Trophoblast cell (in vitro differentiated cells and primary cell): ENCODE measurements at regions not wholly inside any gene's neighbourhood (a gene's known extent, or its start where the extent isn't known, plus 50 kb on each side); places are given as distances from the start of the nearest gene placed in this dataset.

Experiments used
- DNase-seq, 2 donors: peaks; one replicate each; pipeline ENCODE4 v3.0.0-alpha.2; 2016
- H2AFZ ChIP-seq: 2 replicates; pipeline ENCODE4 v1.6.1; 2013; ENCODE audit warnings: low read length, moderate library complexity, mild to moderate bottlenecking; ENCODE audit not compliant: insufficient read depth, poor library complexity
- H2AK5ac ChIP-seq: 2 replicates; pipeline ENCODE4 v1.6.1; 2013; ENCODE audit warnings: mild to moderate bottlenecking, low read length
- H2BK120ac ChIP-seq: 2 replicates; pipeline ENCODE4 v1.6.1; 2013; ENCODE audit warnings: low read length, mild to moderate bottlenecking, moderate library complexity; ENCODE audit not compliant: insufficient read depth, poor library complexity
- H2BK12ac ChIP-seq: 2 replicates; pipeline ENCODE4 v1.6.1; 2013; ENCODE audit warnings: mild to moderate bottlenecking, low read length, moderate library complexity
- H2BK5ac ChIP-seq: 2 replicates; pipeline ENCODE4 v1.6.1; 2013; ENCODE audit warnings: low read length, low read depth, moderate library complexity, mild to moderate bottlenecking; ENCODE audit not compliant: poor library complexity
- H3K14ac ChIP-seq: 2 replicates; pipeline ENCODE4 v1.6.1; 2013; ENCODE audit warnings: mild to moderate bottlenecking, low read length
- H3K18ac ChIP-seq: 2 replicates; pipeline ENCODE4 v1.6.1; 2013; ENCODE audit warnings: mild to moderate bottlenecking, low read length
- H3K23ac ChIP-seq: 2 replicates; pipeline ENCODE4 v1.6.1; 2013; ENCODE audit warnings: low read length
- H3K27ac ChIP-seq: 2 replicates; pipeline ENCODE4 v1.5.1; 2013; ENCODE audit warnings: low read depth, mild to moderate bottlenecking, inconsistent platforms, low read length, moderate library complexity
- H3K27me3 ChIP-seq: 2 replicates; pipeline ENCODE4 v1.6.1; 2013; ENCODE audit warnings: inconsistent platforms, mild to moderate bottlenecking, low read length, moderate library complexity; ENCODE audit not compliant: insufficient read depth
- H3K36me3 ChIP-seq, 2 experiments: 1 replicate in 1 of 2; 2 replicates in 1 of 2; pipeline ENCODE4 v1.6.1; 2013; ENCODE audit warnings: low read length in 2 of 2, mild to moderate bottlenecking in 2 of 2, moderate library complexity in 1 of 2; ENCODE audit not compliant: insufficient read depth in 2 of 2, control insufficient read depth in 1 of 2
- H3K4ac ChIP-seq: 2 replicates; pipeline ENCODE4 v1.6.1; 2013; ENCODE audit warnings: low read depth, mild to moderate bottlenecking, low read length, moderate library complexity
- H3K4me1 ChIP-seq, 2 experiments: 1 replicate in 1 of 2; 2 replicates in 1 of 2; pipeline ENCODE4 v1.6.1; 2013; ENCODE audit warnings: low read length in 2 of 2, mild to moderate bottlenecking in 2 of 2, moderate library complexity in 1 of 2; ENCODE audit not compliant: insufficient read depth in 2 of 2, control insufficient read depth in 1 of 2
- H3K4me2 ChIP-seq: 2 replicates; pipeline ENCODE4 v1.6.1; 2013; ENCODE audit warnings: inconsistent platforms, mild to moderate bottlenecking, low read length, moderate library complexity
- H3K4me3 ChIP-seq: 2 replicates; pipeline ENCODE4 v1.5.1; 2013; ENCODE audit warnings: mild to moderate bottlenecking, low read depth, low read length, inconsistent platforms
- H3K79me1 ChIP-seq: one replicate; pipeline ENCODE4 v1.6.1; 2013; ENCODE audit warnings: low read length
- H3K79me2 ChIP-seq: 2 replicates; pipeline ENCODE4 v1.6.1; 2013; ENCODE audit warnings: low read length, mild to moderate bottlenecking; ENCODE audit not compliant: control insufficient read depth, insufficient read depth, poor library complexity
- H3K9ac ChIP-seq: 2 replicates; pipeline ENCODE4 v1.6.1; 2013; ENCODE audit warnings: mild to moderate bottlenecking, low read length
- H3K9me3 ChIP-seq: 2 replicates; pipeline ENCODE4 v1.6.1; 2013; ENCODE audit warnings: low read depth, mild to moderate bottlenecking, control low read depth, inconsistent platforms, low read length; ENCODE audit not compliant: insufficient read depth
- H4K12ac ChIP-seq: 2 replicates; pipeline ENCODE4 v1.6.1; 2013; ENCODE audit warnings: low read depth, mild to moderate bottlenecking, low read length, moderate library complexity
- H4K8ac ChIP-seq: 2 replicates; pipeline ENCODE4 v1.6.1; 2013; ENCODE audit warnings: low read depth, mild to moderate bottlenecking, low read length, moderate library complexity
- H4K91ac ChIP-seq: one replicate; pipeline ENCODE4 v1.6.1; 2013; ENCODE audit warnings: low read depth, mild to moderate bottlenecking, low read length, moderate library complexity
- WGBS: extraction: QIAGEN DNeasy Blood & Tissue Kit; methylation state at CpG from one replicate; pipeline ENCODE4 v1.1.7; 2013; ENCODE audit warnings: missing lambda C conversion rate; ENCODE audit not compliant: insufficient read length, insufficient coverage; ENCODE audit errors: extremely low coverage; 5-methylcytosine and 5-hydroxymethylcytosine counted together

DNA sequence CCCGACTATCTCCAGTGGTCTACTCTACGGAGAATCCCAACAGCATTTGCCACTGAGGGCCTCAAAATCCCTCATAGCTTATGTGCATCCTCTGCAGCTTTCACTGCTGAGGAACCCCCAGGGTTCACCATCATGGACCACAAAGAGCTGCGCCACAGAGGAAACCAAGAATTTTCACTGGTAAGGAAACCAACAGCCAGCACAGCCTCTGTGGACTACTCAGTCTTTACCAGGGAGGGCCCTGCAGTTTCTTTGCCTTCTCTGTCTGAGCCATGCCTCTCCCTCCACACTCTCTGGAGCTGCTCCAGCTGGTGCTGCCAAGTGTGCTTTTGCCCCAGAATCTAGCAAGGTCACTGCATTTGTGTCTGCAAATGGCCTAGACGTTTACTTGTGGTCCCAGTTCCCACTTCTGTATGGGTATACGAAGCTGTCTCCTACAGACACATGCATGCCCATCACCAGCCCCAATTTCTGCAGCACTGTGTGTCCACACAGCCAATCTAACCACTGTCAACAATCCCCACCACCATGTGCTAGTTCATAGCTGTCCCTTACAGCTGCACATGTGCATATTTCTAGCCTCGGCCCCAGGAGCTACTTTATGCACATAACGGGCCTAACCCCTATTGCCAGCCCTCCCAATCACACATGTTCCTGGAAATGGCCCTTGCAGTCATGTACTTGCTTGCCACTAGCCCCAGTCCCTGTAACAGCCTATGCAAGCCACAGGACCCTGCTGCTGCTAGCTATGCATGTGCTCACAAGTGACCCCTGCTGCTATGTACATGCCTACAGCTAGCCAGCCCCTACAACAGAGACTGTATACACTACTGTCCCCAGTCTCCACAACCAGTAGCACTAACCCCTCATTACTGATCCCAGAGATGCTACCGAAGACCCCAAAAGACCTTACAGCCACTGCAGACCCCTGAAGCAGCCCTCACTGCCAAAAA lies 1437.4 kb downstream of the CDH11 start:
- Histone ChIP-seq H3K4me1 (no peaks in the 10 kb centered on the region), H3K4me3 (no peak overlapping the region), H4K91ac (no peak overlapping the region), H3K27me3 (no peaks in the 10 kb centered on the region), H2BK12ac (no peak overlapping the region), H4K8ac (no peak overlapping the region), H3K9ac (no peak overlapping the region), H2BK120ac (no peak overlapping the region), H3K36me3 (no peaks in the 10 kb centered on the region), H3K23ac (no peak overlapping the region), H3K9me3 (no peaks in the 10 kb centered on the region), H2AFZ (no peak overlapping the region), H3K79me1 (no peaks in the 10 kb centered on the region), H3K4me2 (no peak overlapping the region), H4K12ac (no peak overlapping the region), H3K18ac (no peak overlapping the region), H2BK5ac (no peak overlapping the region), H3K14ac (no peak overlapping the region), H3K27ac (no peak overlapping the region), H2AK5ac (no peak overlapping the region), H3K79me2 (no peaks in the 10 kb centered on the region), H3K4ac (no peak overlapping the region)
- no peak for DNase-seq
- no CpG with 5 or more reads among the region's 8 CpGs for WGBS

DNA sequence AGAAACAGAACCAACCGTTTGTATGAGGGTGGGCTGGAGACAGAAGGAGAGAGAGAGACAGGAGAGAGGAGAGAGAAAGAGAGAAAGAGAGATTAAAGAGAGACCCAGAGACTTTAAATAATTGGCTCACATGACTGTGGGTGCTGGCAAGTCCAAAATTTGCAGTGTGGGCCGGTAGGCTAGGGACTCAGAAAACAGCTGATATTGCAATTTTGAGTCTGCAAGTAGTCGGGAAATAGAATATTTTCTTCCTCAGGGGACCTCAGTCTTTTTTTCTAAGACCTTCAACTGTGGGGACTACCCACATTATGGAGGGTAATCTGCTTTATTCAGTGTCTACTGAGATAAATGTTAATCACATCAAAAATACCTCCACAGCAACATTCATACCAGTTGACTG lies 1439.0 kb downstream of the CDH11 start:
- Histone ChIP-seq H3K18ac (no peak overlapping the region), H3K14ac (no peak overlapping the region), H3K9me3 (no peaks in the 10 kb centered on the region), H3K4me3 (no peak overlapping the region), H2BK12ac (no peak overlapping the region), H3K23ac (no peak overlapping the region), H3K27ac (no peak overlapping the region), H2AFZ (no peak overlapping the region), H3K79me1 (no peaks in the 10 kb centered on the region), H2BK120ac (no peak overlapping the region), H3K36me3 (no peaks in the 10 kb centered on the region), H4K91ac (no peak overlapping the region), H3K4me2 (no peak overlapping the region), H3K9ac (no peak overlapping the region), H2AK5ac (no peak overlapping the region), H4K12ac (no peak overlapping the region), H3K79me2 (no peaks in the 10 kb centered on the region), H2BK5ac (no peak overlapping the region), H3K4ac (no peak overlapping the region), H3K4me1 (no peaks in the 10 kb centered on the region), H4K8ac (no peak overlapping the region), H3K27me3 (no peaks in the 10 kb centered on the region)
- no CpG with 5 or more reads among the region's 3 CpGs for WGBS
- no peak for DNase-seq

DNA sequence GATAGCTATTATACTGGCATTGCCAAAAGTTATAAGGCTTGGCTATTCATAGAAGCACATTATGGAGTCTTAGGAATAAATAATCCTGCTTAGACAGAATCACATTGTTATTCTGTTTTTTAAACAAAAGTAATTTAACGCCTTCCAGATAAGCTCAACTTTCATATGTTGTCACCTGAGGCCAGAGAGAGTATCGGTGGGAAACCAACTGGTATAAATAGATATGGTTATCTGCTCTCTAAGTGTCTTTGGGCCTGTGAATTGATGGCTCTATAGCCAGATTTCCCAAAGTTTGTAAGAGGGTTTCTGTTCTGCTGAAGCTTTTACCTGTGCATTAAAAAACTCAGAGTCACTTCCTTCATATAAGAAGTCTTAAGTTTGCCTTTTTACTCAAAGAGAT lies 1449.4 kb downstream of the CDH11 start:
- Histone ChIP-seq H3K36me3 (no peaks in the 10 kb centered on the region), H3K9me3 (no peaks in the 10 kb centered on the region), H4K12ac (no peak overlapping the region), H3K27ac (no peak overlapping the region), H3K4me3 (no peak overlapping the region), H2BK5ac (no peak overlapping the region), H3K79me2 (no peaks in the 10 kb centered on the region), H3K18ac (no peak overlapping the region), H3K27me3 (no peaks in the 10 kb centered on the region), H3K9ac (no peak overlapping the region), H2BK120ac (no peak overlapping the region), H2BK12ac (no peak overlapping the region), H2AK5ac (no peak overlapping the region), H2AFZ (no peak overlapping the region), H3K14ac (no peak overlapping the region), H4K8ac (no peak overlapping the region), H3K4ac (no peak overlapping the region), H3K23ac (no peak overlapping the region), H4K91ac (no peak overlapping the region), H3K79me1 (no peaks in the 10 kb centered on the region), H3K4me1 (no peaks in the 10 kb centered on the region), H3K4me2 (no peak overlapping the region)
- no CpG with 5 or more reads among the region's 2 CpGs for WGBS
- DNase-seq: no peak

DNA sequence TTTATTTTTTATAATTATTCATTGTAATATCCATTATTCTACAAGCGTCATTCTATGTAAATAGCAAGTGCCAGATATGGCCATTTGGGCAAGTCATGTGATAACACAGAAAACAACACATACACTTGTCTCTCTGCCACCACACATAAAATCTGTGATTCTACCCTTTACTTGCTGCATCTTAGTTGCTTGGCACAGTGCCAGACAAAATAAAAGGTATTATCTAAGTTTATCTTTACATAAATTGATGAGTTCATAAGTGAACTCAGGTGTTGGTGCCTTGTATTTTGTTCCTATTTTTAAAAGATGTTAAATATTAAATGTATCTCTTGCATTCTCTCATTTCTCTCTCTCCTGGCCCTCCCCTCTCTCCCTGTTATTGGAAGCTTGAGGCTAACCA lies 1458.7 kb downstream of the CDH11 start:
- Histone ChIP-seq H3K36me3 (no peaks in the 10 kb centered on the region), H3K4me3 (no peak overlapping the region), H4K91ac (no peak overlapping the region), H3K4ac (no peak overlapping the region), H2BK12ac (no peak overlapping the region), H3K23ac (no peak overlapping the region), H3K27ac (no peak overlapping the region), H4K12ac (no peak overlapping the region), H3K4me1 (no peaks in the 10 kb centered on the region), H3K9me3 (no peaks in the 10 kb centered on the region), H3K18ac (no peak overlapping the region), H2BK5ac (no peak overlapping the region), H3K79me2 (no peaks in the 10 kb centered on the region), H3K14ac (no peak overlapping the region), H3K27me3 (no peaks in the 10 kb centered on the region), H2AK5ac (no peak overlapping the region), H2BK120ac (no peak overlapping the region), H3K9ac (no peak overlapping the region), H2AFZ (no peak overlapping the region), H4K8ac (no peak overlapping the region), H3K79me1 (no peaks in the 10 kb centered on the region), H3K4me2 (no peak overlapping the region)
- DNase-seq: no peak
- no CpG with 5 or more reads among the region's 1 CpG for WGBS
